ENCODE measurements at regions not wholly inside any gene's neighbourhood (a gene's known extent, or its start where the extent isn't known, plus 50 kb on each side); places are given as distances from the start of the nearest gene placed in this dataset.

DNA sequence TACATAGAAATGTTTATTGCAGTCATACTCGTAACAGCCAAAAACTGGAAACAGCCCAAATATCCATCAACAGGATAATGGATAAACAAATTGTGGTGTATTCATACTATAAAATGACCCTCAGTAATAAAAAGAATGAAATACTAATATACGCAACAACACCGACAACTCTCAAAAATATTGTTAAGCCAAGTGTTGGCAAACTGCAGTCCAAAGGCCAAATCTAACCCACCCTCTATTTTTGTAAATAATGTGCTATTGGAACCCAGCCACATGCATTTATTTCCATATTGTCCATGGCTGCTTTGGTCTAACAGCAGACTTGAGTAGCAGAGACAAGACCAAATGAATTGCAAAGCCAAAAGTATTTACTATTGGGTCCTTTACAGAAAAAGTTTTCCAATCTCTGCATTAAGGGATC lies 151.0 kb downstream of the MREG start:
- TF ChIP-seq, protein P1, sequence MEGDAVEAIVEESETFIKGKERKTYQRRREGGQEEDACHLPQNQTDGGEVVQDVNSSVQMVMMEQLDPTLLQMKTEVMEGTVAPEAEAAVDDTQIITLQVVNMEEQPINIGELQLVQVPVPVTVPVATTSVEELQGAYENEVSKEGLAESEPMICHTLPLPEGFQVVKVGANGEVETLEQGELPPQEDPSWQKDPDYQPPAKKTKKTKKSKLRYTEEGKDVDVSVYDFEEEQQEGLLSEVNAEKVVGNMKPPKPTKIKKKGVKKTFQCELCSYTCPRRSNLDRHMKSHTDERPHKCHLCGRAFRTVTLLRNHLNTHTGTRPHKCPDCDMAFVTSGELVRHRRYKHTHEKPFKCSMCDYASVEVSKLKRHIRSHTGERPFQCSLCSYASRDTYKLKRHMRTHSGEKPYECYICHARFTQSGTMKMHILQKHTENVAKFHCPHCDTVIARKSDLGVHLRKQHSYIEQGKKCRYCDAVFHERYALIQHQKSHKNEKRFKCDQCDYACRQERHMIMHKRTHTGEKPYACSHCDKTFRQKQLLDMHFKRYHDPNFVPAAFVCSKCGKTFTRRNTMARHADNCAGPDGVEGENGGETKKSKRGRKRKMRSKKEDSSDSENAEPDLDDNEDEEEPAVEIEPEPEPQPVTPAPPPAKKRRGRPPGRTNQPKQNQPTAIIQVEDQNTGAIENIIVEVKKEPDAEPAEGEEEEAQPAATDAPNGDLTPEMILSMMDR (IDR thresholded peaks at IDR 0.05) = no peak
- no peak for TF ChIP-seq POLR2A (IDR thresholded peaks at IDR 0.05)

Data from right lobe of liver (tissue), 4 donors.